Small intestine (tissue), 7 donors: ENCODE measurements at regions not wholly inside any gene's neighbourhood (a gene's known extent, or its start where the extent isn't known, plus 50 kb on each side); places are given as distances from the start of the nearest gene placed in this dataset.

Experiments
- DNase-seq, 2 donors: peaks; one replicate each; pipeline versions ENCODE4 v3.0.0 to v3.0.0-alpha.2; 2013
- FAIRE-seq: peaks from 2 replicates; lab custom pipeline; 2012; peaks lifted over from hg19 to GRCh38; lab: Jason Lieb, UNC
- H3K27ac ChIP-seq, 3 donors: one replicate each; pipeline ENCODE4 v1.5.1; 2013; ENCODE audit warnings: low read length in 2 of 3, mild to moderate bottlenecking in 2 of 3, control low read depth in 1 of 3, inconsistent platforms in 1 of 3, low read depth in 1 of 3, moderate library complexity in 1 of 3
- H3K27me3 ChIP-seq, 3 donors: one replicate each; pipeline ENCODE4 v1.6.1; 2013; ENCODE audit warnings: low read length in 3 of 3, inconsistent platforms in 1 of 3; ENCODE audit not compliant: control insufficient read depth in 3 of 3, insufficient read depth in 3 of 3
- H3K36me3 ChIP-seq, 3 donors: one replicate each; pipeline ENCODE4 v1.6.1; 2013; ENCODE audit warnings: low read length in 3 of 3, inconsistent platforms in 1 of 3, low read depth in 1 of 3, mild to moderate bottlenecking in 1 of 3, moderate library complexity in 1 of 3; ENCODE audit not compliant: control insufficient read depth in 3 of 3, insufficient read depth in 2 of 3
- H3K4me1 ChIP-seq, 3 donors: one replicate each; pipeline ENCODE4 v1.6.1; 2013; ENCODE audit warnings: low read length in 2 of 3, inconsistent platforms in 1 of 3, low read depth in 1 of 3, mild to moderate bottlenecking in 1 of 3, moderate library complexity in 1 of 3; ENCODE audit not compliant: control insufficient read depth in 3 of 3, insufficient read depth in 2 of 3
- H3K4me3 ChIP-seq, 3 donors: one replicate each; pipeline ENCODE4 v1.5.1; 2013; ENCODE audit warnings: low read length in 3 of 3, control low read depth in 1 of 3, inconsistent platforms in 1 of 3, low read depth in 1 of 3, mild to moderate bottlenecking in 1 of 3, moderate library complexity in 1 of 3
- H3K9me3 ChIP-seq, 2 donors: one replicate each; pipeline ENCODE4 v1.6.1; 2013; ENCODE audit warnings: low read depth in 1 of 2, low read length in 1 of 2; ENCODE audit not compliant: control insufficient read depth in 2 of 2, insufficient read depth in 1 of 2
- WGBS, 3 donors: extraction: QIAGEN DNeasy Blood & Tissue Kit; methylation state at CpG; one replicate each; pipeline ENCODE4 v1.1.7; 2013; 5-methylcytosine and 5-hydroxymethylcytosine counted together
- donor health status: healthy with polysubstance abuse.
- donor health status: control.
- donor health status: control.
- donor health status: Bipolar disorder and iron deficiency.
- donor health status: healthy.

GRCh38 chr11:111157571-111157970 is 88.0 kb upstream of the POU2AF2 start:
- no peaks in the 10 kb centered on the region for H3K9me3 ChIP-seq
- H3K27ac ChIP-seq = no peak overlapping the region
- no peak for DNase-seq
- no peaks in the 10 kb centered on the region for H3K27me3 ChIP-seq
- no peak overlapping the region for H3K4me3 ChIP-seq
- 84 to 90% (median 88%) methylated on average over 11 of the region's 11 CpGs for WGBS, 3 donors
- no peaks in the 10 kb centered on the region for H3K36me3 ChIP-seq
- no peak for FAIRE-seq
- H3K4me1 ChIP-seq = no peaks in the 10 kb centered on the region

- H3K27me3 ChIP-seq = no peaks in the 10 kb centered on the region
- H3K27ac ChIP-seq = no peak overlapping the region
- no peak overlapping the region for H3K4me3 ChIP-seq
- no peaks in the 10 kb centered on the region for H3K4me1 ChIP-seq
- no peaks in the 10 kb centered on the region for H3K36me3 ChIP-seq
- FAIRE-seq (no peak), DNase-seq (no peak)
- H3K9me3 ChIP-seq = no peaks in the 10 kb centered on the region
- WGBS, 3 donors = 67 to 76% (median 75%) methylated on average over 2 of the region's 2 CpGs
Observed at GRCh38 chr11:111155021-111155420, 90.5 kb upstream of the POU2AF2 start.

- DNase-seq = no peak
- Histone ChIP-seq H3K9me3 (no peaks in the 10 kb centered on the region), H3K27me3 (no peaks in the 10 kb centered on the region), H3K36me3 (no peaks in the 10 kb centered on the region), H3K4me1 (no peaks in the 10 kb centered on the region), H3K27ac (no peak overlapping the region), H3K4me3 (no peak overlapping the region)
- 87 to 91% (median 89%) methylated on average over 2 of the region's 2 CpGs for WGBS, 3 donors
- no peak for FAIRE-seq
Observed at GRCh38 chr11:111153194-111153593, 92.3 kb upstream of the POU2AF2 start.

GRCh38 chr11:111148953-111149352 is 96.6 kb upstream of the POU2AF2 start:
- no peaks in the 10 kb centered on the region for H3K4me1 ChIP-seq
- no peak for DNase-seq
- H3K4me3 ChIP-seq = no peak overlapping the region
- FAIRE-seq = no peak
- H3K27me3 ChIP-seq = no peaks in the 10 kb centered on the region
- no peak overlapping the region for H3K27ac ChIP-seq
- no peaks in the 10 kb centered on the region for H3K9me3 ChIP-seq
- no peaks in the 10 kb centered on the region for H3K36me3 ChIP-seq

- 52 to 74% (median 60%) methylated on average over 3 of the region's 3 CpGs for WGBS, 3 donors
- FAIRE-seq = no peak
- H3K27ac ChIP-seq = no peak overlapping the region
Observed at GRCh38 chr11:111148121-111148520, 97.4 kb upstream of the POU2AF2 start.

GRCh38 chr11:111137846-111138245 is 107.7 kb upstream of the POU2AF2 start:
- 58 to 70% (median 65%) methylated on average over 1 of the region's 1 CpG for WGBS, 3 donors
- FAIRE-seq = no peak
- DNase-seq = no peak
- Histone ChIP-seq H3K27me3 (no peaks in the 10 kb centered on the region), H3K4me3 (no peak overlapping the region), H3K4me1 (no peaks in the 10 kb centered on the region), H3K27ac (no peak overlapping the region), H3K9me3 (no peaks in the 10 kb centered on the region), H3K36me3 (no peaks in the 10 kb centered on the region)

More at GRCh38 chr11:111148121-111148520, 97.4 kb upstream of the POU2AF2 start:
- Histone ChIP-seq H3K36me3 (no peaks in the 10 kb centered on the region), H3K27me3 (no peaks in the 10 kb centered on the region), H3K4me3 (no peak overlapping the region), H3K4me1 (no peaks in the 10 kb centered on the region), H3K9me3 (no peaks in the 10 kb centered on the region)
- DNase-seq = no peak

GRCh38 chr11:111135778-111136570 is 109.6 kb upstream of the POU2AF2 start:
- Histone ChIP-seq H3K27ac (no peak overlapping the region), H3K9me3 (no peaks in the 10 kb centered on the region), H3K36me3 (no peaks in the 10 kb centered on the region), H3K4me3 (no peak overlapping the region), H3K27me3 (no peaks in the 10 kb centered on the region), H3K4me1 (no peaks in the 10 kb centered on the region)
- WGBS, 3 donors = 74 to 81% (median 78%) methylated on average over 11 of the region's 11 CpGs
- DNase-seq = no peak
- FAIRE-seq = no peak

- Histone ChIP-seq H3K27me3 (no peaks in the 10 kb centered on the region), H3K36me3 (no peaks in the 10 kb centered on the region), H3K4me3 (no peak overlapping the region), H3K27ac (no peak overlapping the region), H3K9me3 (no peaks in the 10 kb centered on the region), H3K4me1 (no peaks in the 10 kb centered on the region)
- WGBS, 3 donors = 75 to 87% (median 86%) methylated on average over 2 of the region's 2 CpGs
- FAIRE-seq = no peak
- no peak for DNase-seq
Observed at GRCh38 chr11:111135101-111135500, 110.4 kb upstream of the POU2AF2 start.
